Muscle of leg (tissue), 3 donors: ENCODE measurements at regions not wholly inside any gene's neighbourhood (a gene's known extent, or its start where the extent isn't known, plus 50 kb on each side); places are given as distances from the start of the nearest gene placed in this dataset.
"Not testable (repeated sequence)": the region's sequence is repeated elsewhere in the genome, so short reads cannot be mapped to it uniquely, and the experiment has no call there.

Experiments used
- DNase-seq: peaks from one replicate; pipeline ENCODE4 v3.0.0; 2013
- H3K27ac ChIP-seq: one replicate; pipeline ENCODE4 v1.5.1; 2013; ENCODE audit warnings: mild to moderate bottlenecking, low read length, control low read depth
- H3K27me3 ChIP-seq: one replicate; pipeline ENCODE4 v1.6.1; 2013; ENCODE audit warnings: low read length; ENCODE audit not compliant: control insufficient read depth, insufficient read depth
- H3K36me3 ChIP-seq: one replicate; pipeline ENCODE4 v1.6.1; 2013; ENCODE audit warnings: low read length; ENCODE audit not compliant: control insufficient read depth, insufficient read depth
- H3K4me1 ChIP-seq: one replicate; pipeline ENCODE4 v1.6.1; 2013; ENCODE audit warnings: low read length; ENCODE audit not compliant: control insufficient read depth, insufficient read depth
- H3K4me3 ChIP-seq: one replicate; pipeline ENCODE4 v1.5.1; 2013; ENCODE audit warnings: low read length, control low read depth
- H3K9me3 ChIP-seq: replicated peaks from 2 replicates; pipeline ENCODE4 v1.6.1; 2013; ENCODE audit warnings: low read depth, low read length; ENCODE audit not compliant: control insufficient read depth
- WGBS: methylation state at CpG from one replicate; pipeline ENCODE4 v1.1.5; 2013; ENCODE audit warnings: missing lambda C conversion rate; ENCODE audit not compliant: insufficient coverage; 5-methylcytosine and 5-hydroxymethylcytosine counted together

GRCh38 chr9:61628951-61629350 lies 439.1 kb downstream of the SPATA31A7 start:
- not testable (repeated sequence) for H3K4me3 ChIP-seq, H3K9me3 ChIP-seq, H3K4me1 ChIP-seq, DNase-seq, H3K27ac ChIP-seq, H3K27me3 ChIP-seq, H3K36me3 ChIP-seq
- WGBS, result no CpG with 5 or more reads among the region's 2 CpGs

- Histone ChIP-seq H3K27me3 (no peaks in the 10 kb centered on the region), H3K4me3 (no peak overlapping the region), H3K27ac (no peak overlapping the region), H3K36me3 (no peaks in the 10 kb centered on the region), H3K9me3 (peaks cover 2% of the 10 kb centered on the region), H3K4me1 (no peaks in the 10 kb centered on the region)
- no CpG with 5 or more reads among the region's 19 CpGs for WGBS
- no peak for DNase-seq
Observed at GRCh38 chr9:61634192-61634591, 444.4 kb downstream of the SPATA31A7 start.

GRCh38 chr9:61664232-61664631 lies 474.4 kb downstream of the SPATA31A7 start:
- H3K4me1 ChIP-seq, H3K36me3 ChIP-seq, H3K4me3 ChIP-seq, H3K27ac ChIP-seq, DNase-seq, H3K27me3 ChIP-seq: not testable (repeated sequence)
- H3K9me3 ChIP-seq, result peaks cover 11% of the 10 kb centered on the region
- WGBS, result no CpG with 5 or more reads among the region's 6 CpGs

GRCh38 chr9:61665330-61665751 lies 475.5 kb downstream of the SPATA31A7 start:
- Histone ChIP-seq H3K9me3 (peaks cover 14% of the 10 kb centered on the region), H3K36me3 (no peaks in the 10 kb centered on the region), H3K27ac (no peak overlapping the region), H3K4me3 (no peak overlapping the region), H3K27me3 (no peaks in the 10 kb centered on the region), H3K4me1 (no peaks in the 10 kb centered on the region)
- 84% methylated on average over 13 of the region's 22 CpGs for WGBS
- DNase-seq, result no peak

- no peaks in the 10 kb centered on the region for H3K4me1 ChIP-seq
- no peak for DNase-seq
- no peaks in the 10 kb centered on the region for H3K36me3 ChIP-seq
- 83% methylated on average over 8 of the region's 12 CpGs for WGBS
- no peaks in the 10 kb centered on the region for H3K27me3 ChIP-seq
- peaks cover 16% of the 10 kb centered on the region for H3K9me3 ChIP-seq
- H3K4me3 ChIP-seq, result no peak overlapping the region
- H3K27ac ChIP-seq, result no peak overlapping the region
Observed at GRCh38 chr9:61665829-61666228, 476.0 kb downstream of the SPATA31A7 start.

- Histone ChIP-seq H3K4me3 (no peak overlapping the region), H3K36me3 (no peaks in the 10 kb centered on the region), H3K27ac (no peak overlapping the region), H3K4me1 (no peaks in the 10 kb centered on the region), H3K9me3 (peaks cover 18% of the 10 kb centered on the region), H3K27me3 (no peaks in the 10 kb centered on the region)
- no peak for DNase-seq
- 90% methylated on average over 10 of the region's 15 CpGs for WGBS
Observed at GRCh38 chr9:61666310-61666709, 476.5 kb downstream of the SPATA31A7 start.

GRCh38 chr9:61666849-61667371 lies 477.1 kb downstream of the SPATA31A7 start:
- H3K27me3 ChIP-seq, result no peaks in the 10 kb centered on the region
- no peaks in the 10 kb centered on the region for H3K4me1 ChIP-seq
- H3K36me3 ChIP-seq, result no peaks in the 10 kb centered on the region
- WGBS, result 90% methylated on average over 24 of the region's 26 CpGs
- no peak overlapping the region for H3K4me3 ChIP-seq
- H3K9me3 ChIP-seq, result peaks cover 23% of the 10 kb centered on the region
- DNase-seq, result no peak
- H3K27ac ChIP-seq, result no peak overlapping the region

GRCh38 chr9:61667559-61668121 lies 477.8 kb downstream of the SPATA31A7 start:
- WGBS, result 89% methylated on average over 37 of the region's 37 CpGs
- H3K4me3 ChIP-seq, result no peak overlapping the region
- no peaks in the 10 kb centered on the region for H3K4me1 ChIP-seq
- H3K27ac ChIP-seq, result no peak overlapping the region
- H3K27me3 ChIP-seq, result no peaks in the 10 kb centered on the region
- H3K36me3 ChIP-seq, result no peaks in the 10 kb centered on the region
- no peak for DNase-seq
- H3K9me3 ChIP-seq, result peaks cover 23% of the 10 kb centered on the region

GRCh38 chr9:61668201-61668600 lies 478.4 kb downstream of the SPATA31A7 start:
- not testable (repeated sequence) for H3K27ac ChIP-seq, H3K27me3 ChIP-seq, H3K36me3 ChIP-seq, H3K4me3 ChIP-seq, H3K4me1 ChIP-seq, DNase-seq
- WGBS, result 93% methylated on average over 15 of the region's 18 CpGs
- peaks cover 26% of the 10 kb centered on the region for H3K9me3 ChIP-seq

GRCh38 chr9:61668846-61669245 lies 479.0 kb downstream of the SPATA31A7 start:
- Histone ChIP-seq H3K9me3 (peaks cover 26% of the 10 kb centered on the region), H3K4me3 (no peak overlapping the region), H3K27me3 (no peaks in the 10 kb centered on the region), H3K36me3 (no peaks in the 10 kb centered on the region), H3K4me1 (no peaks in the 10 kb centered on the region), H3K27ac (no peak overlapping the region)
- WGBS, result 75% methylated on average over 10 of the region's 14 CpGs
- no peak for DNase-seq

- H3K4me1 ChIP-seq, result no peaks in the 10 kb centered on the region
- no peak overlapping the region for H3K4me3 ChIP-seq
- no peak overlapping the region for H3K27ac ChIP-seq
- no peaks in the 10 kb centered on the region for H3K27me3 ChIP-seq
- no peak for DNase-seq
- H3K9me3 ChIP-seq, result peaks cover 30% of the 10 kb centered on the region
- H3K36me3 ChIP-seq, result no peaks in the 10 kb centered on the region
- 68% methylated on average over 10 of the region's 16 CpGs for WGBS
Observed at GRCh38 chr9:61669352-61669751, 479.5 kb downstream of the SPATA31A7 start.
